Neural cell (in vitro differentiated cells): ENCODE measurements at regions not wholly inside any gene's neighbourhood (a gene's known extent, or its start where the extent isn't known, plus 50 kb on each side); places are given as distances from the start of the nearest gene placed in this dataset.

Experiments
- H2AFZ ChIP-seq: fragments of 200-600, 300-800 bp; sonication (generic), shearing (Covaris generic); 2 replicates; pipeline ENCODE4 v1.6.0; 2014; ENCODE audit warnings: low read depth, mild to moderate bottlenecking, antibody characterized with exemption, low read length, moderate library complexity
- H3F3A ChIP-seq: fragments of 200-600 bp; shearing (Covaris generic); 2 replicates; pipeline ENCODE4 v1.6.1; 2016; ENCODE audit warnings: mild to moderate bottlenecking, moderate library complexity, mixed read lengths, antibody characterized with exemption, low read length; ENCODE audit not compliant: insufficient read depth, poor library complexity, severe bottlenecking
- H3K27ac ChIP-seq: fragments of 200-600, 300-800 bp; sonication (generic), shearing (Covaris generic); 2 replicates; pipeline ENCODE4 v1.5.1; 2014; ENCODE audit warnings: mild to moderate bottlenecking, low read length, moderate library complexity
- H3K27me3 ChIP-seq: fragments of 300-800, 200-600 bp; sonication (generic), shearing (Covaris generic); 2 replicates; pipeline ENCODE4 v1.6.0; 2014; ENCODE audit warnings: mild to moderate bottlenecking, low read depth, low read length, moderate library complexity; ENCODE audit not compliant: insufficient read depth
- H3K36me3 ChIP-seq: fragments of 300-800, 200-600 bp; sonication (generic), shearing (Covaris generic); 2 replicates; pipeline ENCODE4 v1.5.1; 2014; ENCODE audit warnings: mild to moderate bottlenecking, antibody characterized with exemption, low read length, moderate library complexity; ENCODE audit not compliant: insufficient read depth
- H3K4me2 ChIP-seq: fragments of 300-800, 200-600 bp; sonication (generic), shearing (Covaris generic); 2 replicates; pipeline ENCODE4 v1.6.0; 2014; ENCODE audit warnings: mild to moderate bottlenecking, low read length
- H3K4me3 ChIP-seq: fragments of 300-800, 200-600 bp; sonication (generic), shearing (Covaris generic); 2 replicates; pipeline ENCODE4 v1.5.1; 2014; ENCODE audit warnings: mild to moderate bottlenecking, low read length, moderate library complexity
- H3K79me2 ChIP-seq: fragments of 200-600 bp; shearing (Covaris generic); replicated peaks from 2 replicates; pipeline ENCODE4 v1.6.0; 2014; ENCODE audit warnings: mild to moderate bottlenecking, low read length, moderate library complexity; ENCODE audit not compliant: insufficient read depth
- H3K9ac ChIP-seq: fragments of 300-800, 200-600 bp; sonication (generic), shearing (Covaris generic); 2 replicates; pipeline ENCODE4 v1.6.1; 2016; ENCODE audit warnings: mild to moderate bottlenecking, low read length, mixed read lengths
- H3K9me2 ChIP-seq: fragments of 200-600 bp; shearing (Covaris generic); 2 replicates; pipeline ENCODE4 v1.6.1; 2016; ENCODE audit warnings: mild to moderate bottlenecking, low read length, mixed read lengths; ENCODE audit not compliant: insufficient read depth
- H3K9me3 ChIP-seq: fragments of 200-600, 300-800 bp; sonication (generic), shearing (Covaris generic); 2 replicates; pipeline ENCODE4 v1.6.1; 2016; ENCODE audit warnings: mild to moderate bottlenecking, mixed run types, low read length, moderate library complexity, mixed read lengths
- H4K20me1 ChIP-seq: fragments of 200-600 bp; shearing (Covaris generic); 2 replicates; pipeline ENCODE4 v1.6.1; 2016; ENCODE audit warnings: mild to moderate bottlenecking, mixed run types; ENCODE audit not compliant: insufficient read depth
- CTCF ChIP-seq: fragments of 450-650 bp; IDR thresholded peaks from 2 replicates; pipeline ENCODE4 v1.5.1; 2014; ENCODE audit warnings: antibody characterized with exemption, mild to moderate bottlenecking, moderate library complexity; ENCODE audit not compliant: poor library complexity, severe bottlenecking
- EP300 ChIP-seq: fragments of 450-650 bp; conservative IDR thresholded peaks from 2 replicates; pipeline ENCODE4 v1.6.1; 2014; ENCODE audit warnings: antibody characterized with exemption, mild to moderate bottlenecking, moderate library complexity; ENCODE audit not compliant: poor library complexity, severe bottlenecking
- EZH2 ChIP-seq: fragments of 200-600, 300-800 bp; shearing (Covaris generic), sonication (generic); IDR thresholded peaks from 2 replicates; pipeline ENCODE4 v1.6.1; 2014; ENCODE audit warnings: antibody characterized with exemption, low read length, borderline replicate concordance, mild to moderate bottlenecking; ENCODE audit not compliant: insufficient read depth, poor library complexity, severe bottlenecking
- MXI1 ChIP-seq: fragments of 450-650 bp; conservative IDR thresholded peaks from 2 replicates; pipeline ENCODE4 v1.6.1; 2014; ENCODE audit warnings: antibody characterized with exemption, mild to moderate bottlenecking; ENCODE audit not compliant: poor library complexity, severe bottlenecking
- POLR2AphosphoS5 ChIP-seq: IDR thresholded peaks from 2 replicates; pipeline ENCODE4 v1.6.1; 2012
- RAD21 ChIP-seq: fragments of 450-650 bp; conservative IDR thresholded peaks from 2 replicates; pipeline ENCODE4 v1.6.1; 2014; ENCODE audit warnings: antibody characterized with exemption, mild to moderate bottlenecking, moderate library complexity
- REST ChIP-seq: IDR thresholded peaks from 2 replicates; pipeline ENCODE4 v1.6.1; 2012; ENCODE audit warnings: borderline replicate concordance
- SMC3 ChIP-seq: fragments of 450-650 bp; conservative IDR thresholded peaks from 2 replicates; pipeline ENCODE4 v1.6.1; 2014; ENCODE audit warnings: antibody characterized with exemption, mild to moderate bottlenecking, moderate library complexity; ENCODE audit not compliant: poor library complexity
- TAF1 ChIP-seq: IDR thresholded peaks from 2 replicates; pipeline ENCODE4 v1.6.1; 2012; ENCODE audit warnings: low read depth

GRCh38 chr1:194795917-194796593, 1609.6 kb upstream of the B3GALT2 start:
- no peak overlapping the region for H3K4me2 ChIP-seq
- no peaks in the 10 kb centered on the region for H3K79me2 ChIP-seq
- no peak overlapping the region for H2AFZ ChIP-seq
- no peaks in the 10 kb centered on the region for H3K9me3 ChIP-seq
- TF ChIP-seq REST (no peak), EZH2 (no peak), SMC3 (no peak), RAD21 (no peak), TAF1 (no peak), POLR2AphosphoS5 (no peak), EP300 (no peak), MXI1 (no peak), CTCF (no peak)
- no peak overlapping the region for H3K27ac ChIP-seq
- H3K4me3 ChIP-seq = no peak overlapping the region
- no peaks in the 10 kb centered on the region for H3K9me2 ChIP-seq
- no peaks in the 10 kb centered on the region for H3K27me3 ChIP-seq
- H3F3A ChIP-seq = no peaks in the 10 kb centered on the region
- no peak overlapping the region for H3K9ac ChIP-seq
- no peaks in the 10 kb centered on the region for H3K36me3 ChIP-seq
- no peaks in the 10 kb centered on the region for H4K20me1 ChIP-seq

- no peaks in the 10 kb centered on the region for H3K9me2 ChIP-seq
- no peak overlapping the region for H3K27ac ChIP-seq
- H3K36me3 ChIP-seq = no peaks in the 10 kb centered on the region
- no peaks in the 10 kb centered on the region for H3K27me3 ChIP-seq
- TF ChIP-seq POLR2AphosphoS5 (no peak), EP300 (no peak), CTCF (no peak), RAD21 (no peak), TAF1 (no peak), MXI1 (no peak), EZH2 (no peak), SMC3 (no peak), REST (no peak)
- no peaks in the 10 kb centered on the region for H3K9me3 ChIP-seq
- H3K4me2 ChIP-seq = no peak overlapping the region
- H4K20me1 ChIP-seq = no peaks in the 10 kb centered on the region
- no peak overlapping the region for H3K4me3 ChIP-seq
- no peak overlapping the region for H2AFZ ChIP-seq
- no peaks in the 10 kb centered on the region for H3F3A ChIP-seq
- H3K9ac ChIP-seq = no peak overlapping the region
- no peaks in the 10 kb centered on the region for H3K79me2 ChIP-seq
Measured at GRCh38 chr1:194787001-194787400, 1600.6 kb upstream of the B3GALT2 start.
